HG03108 (cell line): ENCODE measurements at regions not wholly inside any gene's neighbourhood (a gene's known extent, or its start where the extent isn't known, plus 50 kb on each side); places are given as distances from the start of the nearest gene placed in this dataset.

Experiments
- ATAC-seq: cut with Tn5 transposase; IDR thresholded peaks from one replicate; pipeline ENCODE4 v1.9.1; 2021; ENCODE audit warnings: moderate library complexity; ENCODE audit not compliant: unreplicated experiment

DNA sequence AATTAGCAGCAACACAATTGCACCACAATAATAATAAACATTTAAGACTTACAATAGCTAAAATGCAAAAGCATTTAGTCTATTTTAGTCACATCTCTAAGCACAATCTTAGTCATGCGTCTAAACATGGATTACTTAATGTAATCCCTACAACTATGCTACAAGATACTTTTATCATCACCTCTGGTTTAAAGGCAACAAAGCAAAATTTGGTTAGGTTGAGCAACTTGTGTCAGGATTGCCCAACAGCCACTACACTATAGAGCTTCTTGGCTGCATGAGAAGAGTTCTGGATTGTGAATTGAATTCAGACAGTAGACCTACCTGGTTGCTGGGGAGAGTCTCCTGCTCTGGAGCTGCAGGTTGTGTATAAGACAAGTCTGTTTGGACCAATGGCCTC is 146.5 kb upstream of the PUDP start:
- no peak for ATAC-seq

DNA sequence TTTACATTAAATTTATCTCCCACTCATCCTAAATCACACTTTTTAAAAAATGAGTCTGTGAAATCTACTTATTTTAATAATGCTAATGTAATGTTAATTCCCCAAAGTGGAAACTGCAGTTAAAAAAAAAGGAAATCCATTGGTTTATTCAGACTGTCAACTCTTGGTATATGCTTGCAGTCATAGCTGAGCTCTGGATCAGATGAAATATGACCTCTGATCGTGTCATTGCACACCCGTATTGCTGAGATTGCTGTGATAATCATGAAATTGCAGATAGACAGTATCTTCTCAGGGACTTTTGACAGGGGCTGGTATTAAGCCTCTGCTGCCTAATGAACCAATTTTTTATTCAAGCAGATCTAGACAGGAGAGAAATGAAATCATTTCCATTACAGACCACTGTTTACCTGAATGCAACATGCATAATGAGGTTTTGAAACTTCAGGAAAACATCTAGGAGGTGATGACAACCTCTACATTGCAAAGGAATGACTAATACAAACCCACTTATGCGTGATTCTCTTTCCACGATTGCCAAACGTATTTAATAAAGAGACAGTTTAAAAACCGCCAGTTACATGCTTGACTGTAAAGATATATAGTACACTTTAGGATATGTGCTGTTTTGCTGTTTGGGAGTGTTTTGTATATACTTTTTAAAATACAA is 138.3 kb upstream of the PUDP start:
- ATAC-seq = no peak

DNA sequence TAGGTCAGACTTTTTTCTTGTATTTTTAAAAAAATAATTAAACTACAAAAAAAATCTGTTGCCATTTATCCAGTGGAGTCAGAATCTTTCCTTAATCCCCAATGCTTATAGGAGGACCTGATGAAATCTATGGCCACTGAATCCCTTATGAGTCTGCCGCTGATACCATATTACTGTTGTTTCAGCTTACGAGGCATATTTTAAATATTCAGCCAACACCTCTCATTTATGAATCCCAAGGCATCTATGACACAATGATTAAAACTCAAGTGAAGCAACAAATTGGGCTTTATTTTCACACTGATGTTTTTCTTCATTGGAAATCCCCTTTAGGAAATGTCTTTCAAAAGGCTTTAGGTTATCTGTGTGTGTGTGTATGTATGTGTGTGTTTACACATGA is 137.8 kb upstream of the PUDP start:
- no peak for ATAC-seq

DNA sequence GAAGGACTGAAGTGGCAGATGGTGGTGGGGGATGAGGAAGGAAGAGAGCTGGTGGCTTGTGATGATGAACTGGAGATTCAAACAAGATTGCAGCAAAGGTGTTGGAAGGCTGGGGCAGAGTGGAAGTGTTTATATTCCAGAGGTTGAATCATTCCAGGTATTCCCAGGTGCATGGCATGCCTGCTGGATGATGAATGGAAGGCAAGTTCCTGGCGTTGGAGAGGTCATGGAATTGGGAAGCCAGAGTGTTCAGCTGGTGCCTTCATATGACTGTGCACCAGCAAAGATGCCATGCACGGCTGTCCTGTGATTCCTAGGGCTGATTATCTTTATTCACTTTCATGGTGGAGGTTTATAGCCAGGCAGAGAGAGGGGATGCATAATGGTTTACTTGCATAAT is 135.8 kb upstream of the PUDP start:
- ATAC-seq = no peak

DNA sequence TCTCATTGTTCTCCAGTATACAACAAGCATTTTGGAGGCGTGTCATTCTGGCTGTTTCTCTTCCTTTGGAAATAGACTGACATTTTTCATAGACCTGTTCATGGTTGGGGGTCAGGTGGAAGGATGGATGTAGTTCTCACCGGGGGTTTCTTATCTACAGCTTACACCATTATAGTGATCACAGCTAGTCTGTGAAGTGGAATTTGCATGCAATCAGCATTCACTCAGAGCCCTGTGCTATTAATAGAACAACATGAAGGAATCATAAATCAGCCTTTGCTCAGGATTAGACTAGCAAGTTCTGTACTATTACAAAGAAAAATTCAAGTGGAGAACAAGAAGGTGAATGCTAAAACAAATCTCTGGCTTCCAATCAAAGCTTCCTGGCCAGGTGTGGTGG is 132.6 kb upstream of the PUDP start:
- ATAC-seq = no peak

DNA sequence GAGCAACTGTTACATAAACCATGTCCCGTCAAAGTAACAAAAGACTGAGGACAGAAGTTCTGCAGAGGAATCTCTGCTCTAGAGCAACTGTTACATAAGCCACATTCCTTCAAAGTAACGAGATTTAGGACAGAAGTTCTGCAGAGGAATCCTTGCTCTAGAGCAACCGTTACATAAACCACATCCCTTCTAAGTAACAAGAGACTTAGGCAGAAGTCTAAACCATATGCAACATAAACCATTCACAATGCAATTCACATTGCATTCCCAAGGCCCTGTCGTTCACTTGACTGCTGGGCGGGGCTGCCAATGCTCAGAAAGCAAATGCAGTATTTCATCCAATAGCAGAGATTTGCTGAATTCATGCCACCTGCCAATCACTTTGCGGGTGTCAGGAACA is 124.4 kb upstream of the PUDP start:
- ATAC-seq = no peak

DNA sequence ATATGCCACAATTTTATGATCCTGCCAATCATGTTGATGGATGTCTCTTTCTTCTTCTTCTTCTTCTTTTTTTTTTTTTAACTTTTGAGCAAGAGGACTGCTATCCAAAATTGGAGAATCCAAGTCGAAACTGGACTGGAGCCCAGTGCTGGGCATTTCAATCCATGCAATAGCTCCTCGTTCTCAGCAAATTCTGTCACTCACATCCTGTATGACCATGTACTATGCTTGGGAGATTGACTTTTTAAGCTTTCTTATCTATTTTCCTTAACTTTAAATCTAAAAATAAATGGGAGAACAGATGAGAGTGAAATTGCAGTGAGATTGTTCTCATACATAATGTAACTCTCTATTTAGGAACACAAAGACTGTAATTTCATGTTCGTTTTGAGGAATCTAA is 123.0 kb upstream of the PUDP start:
- ATAC-seq = no peak

DNA sequence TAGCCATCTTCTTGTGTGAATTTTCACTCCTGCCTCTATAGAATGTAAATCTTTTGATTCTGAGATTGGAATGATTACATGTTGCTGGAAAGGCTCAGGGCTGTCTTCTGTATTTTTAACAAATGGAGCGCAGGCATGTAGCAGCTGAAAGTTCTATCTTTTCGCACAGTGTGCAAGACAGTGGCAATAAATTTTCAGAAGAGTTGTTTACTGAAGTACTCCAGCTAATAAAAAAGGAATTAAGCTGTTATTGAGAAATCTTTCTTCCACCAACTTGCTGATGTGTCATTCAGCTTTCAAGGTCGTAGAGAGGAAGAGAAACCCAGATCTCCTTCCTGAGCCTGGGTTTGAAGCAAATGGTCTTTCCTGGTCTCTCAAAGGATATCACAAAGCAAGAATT is 122.0 kb upstream of the PUDP start:
- ATAC-seq = no peak

DNA sequence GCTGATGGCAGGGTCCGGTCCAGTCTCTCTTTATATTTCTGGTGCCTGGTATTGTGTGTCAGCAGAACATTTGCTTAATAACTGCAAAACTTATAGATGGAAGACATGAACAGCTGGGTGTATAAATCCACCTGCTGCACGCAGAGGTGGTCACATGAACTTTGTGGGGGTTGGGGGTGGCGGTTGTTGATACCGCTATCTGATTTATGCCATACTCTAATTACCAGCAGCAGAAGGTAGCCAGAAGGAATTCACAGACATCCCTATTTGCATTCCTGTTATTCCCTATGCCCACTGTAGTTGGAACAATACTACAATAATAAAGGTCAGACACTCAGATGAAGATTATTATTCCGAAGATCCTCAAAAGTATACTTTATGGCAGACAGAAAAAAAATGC is 121.6 kb upstream of the PUDP start:
- no peak for ATAC-seq

DNA sequence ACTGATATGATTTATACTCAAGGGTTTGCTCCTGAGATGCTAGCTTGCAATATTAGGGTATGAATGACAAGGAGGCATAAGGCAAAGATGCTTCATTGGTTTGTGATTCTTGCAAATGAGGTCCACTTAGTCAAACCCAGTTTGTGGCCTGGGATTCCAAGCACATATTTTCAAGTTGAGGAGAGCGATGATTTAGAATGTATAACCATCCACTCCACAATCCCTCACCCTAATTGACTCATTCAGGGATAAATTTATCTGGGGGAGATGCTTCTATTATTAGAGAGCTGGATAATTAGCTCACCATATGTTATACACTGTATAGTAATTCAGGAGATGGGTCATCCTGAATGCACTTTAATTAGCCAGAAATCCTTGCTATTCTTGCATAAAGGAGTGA is 118.3 kb upstream of the PUDP start:
- ATAC-seq = no peak

DNA sequence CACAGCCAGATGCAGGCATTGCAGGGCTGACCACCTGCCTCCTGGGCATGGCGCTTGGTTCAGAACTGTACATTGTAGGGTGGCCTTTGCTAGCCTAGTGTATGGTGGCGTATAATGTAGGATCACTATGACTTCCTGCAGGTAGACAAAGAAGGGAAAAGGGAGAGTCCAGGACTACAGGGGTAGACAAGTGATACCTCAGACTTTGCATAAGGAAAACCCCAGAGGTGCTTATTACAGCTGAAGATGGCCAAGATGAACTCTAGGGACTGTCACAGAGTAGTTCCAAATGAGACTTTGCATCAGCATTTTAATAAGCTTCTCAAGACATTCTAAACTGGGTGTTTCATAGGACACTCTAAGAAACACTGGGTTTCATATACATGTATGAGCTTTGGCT is 116.4 kb upstream of the PUDP start:
- ATAC-seq = peak; percentile 42

DNA sequence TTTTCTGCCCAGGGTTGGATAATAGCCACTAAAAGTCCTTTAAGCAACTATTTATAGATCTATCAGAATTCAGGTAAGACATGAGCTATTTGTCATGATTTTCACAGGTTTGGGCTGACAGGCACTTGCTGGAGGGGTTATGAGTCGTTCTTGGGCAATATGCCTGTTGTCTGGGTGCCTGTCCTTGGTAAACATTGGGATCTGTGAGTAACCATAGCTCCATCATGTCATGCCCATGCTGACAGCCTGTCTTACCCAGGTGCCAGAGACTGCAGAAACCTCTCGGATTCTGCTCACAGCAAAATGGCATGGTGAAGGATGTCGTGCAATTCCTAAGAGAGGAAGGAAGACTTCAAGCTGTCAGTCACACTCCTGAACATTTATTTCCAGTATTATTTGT is 116.0 kb upstream of the PUDP start:
- no peak for ATAC-seq

DNA sequence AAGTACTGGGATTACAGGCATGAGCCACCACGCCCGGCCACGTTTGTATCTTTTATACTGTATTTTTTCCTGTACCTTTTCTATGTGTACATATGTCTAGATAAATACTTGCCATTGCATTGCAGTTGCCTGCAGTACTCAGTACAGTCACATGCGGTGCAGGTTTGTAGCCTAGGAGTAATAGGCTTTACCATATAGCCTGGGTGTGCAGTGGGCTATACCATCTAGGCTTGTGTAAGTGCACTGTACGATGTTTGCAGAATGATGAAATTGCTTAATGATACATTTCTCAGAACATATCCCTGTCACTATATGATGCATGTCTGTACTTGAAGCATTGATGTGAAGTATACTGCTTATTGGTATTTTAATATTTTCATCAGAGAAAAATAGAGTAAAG is 115.4 kb upstream of the PUDP start:
- ATAC-seq = no peak

DNA sequence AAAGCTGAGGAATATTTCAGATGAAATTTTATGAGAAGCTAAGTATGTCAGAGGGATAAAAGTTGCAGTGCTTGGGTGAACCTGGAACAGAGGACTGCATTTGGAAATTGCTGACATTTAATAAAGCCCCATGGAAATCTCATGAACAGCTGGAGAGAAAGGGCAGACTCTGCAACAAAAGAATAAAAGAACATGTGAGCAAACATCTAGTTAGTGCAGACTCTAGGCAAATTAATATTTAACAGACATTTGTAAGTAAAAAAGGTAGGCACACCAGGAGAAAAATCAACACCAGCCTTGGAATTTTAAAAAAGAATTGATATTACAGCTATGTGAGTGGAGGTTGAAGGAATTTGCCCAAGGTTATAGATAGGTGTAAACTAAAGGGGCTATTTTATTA is 114.6 kb upstream of the PUDP start:
- ATAC-seq = no peak

DNA sequence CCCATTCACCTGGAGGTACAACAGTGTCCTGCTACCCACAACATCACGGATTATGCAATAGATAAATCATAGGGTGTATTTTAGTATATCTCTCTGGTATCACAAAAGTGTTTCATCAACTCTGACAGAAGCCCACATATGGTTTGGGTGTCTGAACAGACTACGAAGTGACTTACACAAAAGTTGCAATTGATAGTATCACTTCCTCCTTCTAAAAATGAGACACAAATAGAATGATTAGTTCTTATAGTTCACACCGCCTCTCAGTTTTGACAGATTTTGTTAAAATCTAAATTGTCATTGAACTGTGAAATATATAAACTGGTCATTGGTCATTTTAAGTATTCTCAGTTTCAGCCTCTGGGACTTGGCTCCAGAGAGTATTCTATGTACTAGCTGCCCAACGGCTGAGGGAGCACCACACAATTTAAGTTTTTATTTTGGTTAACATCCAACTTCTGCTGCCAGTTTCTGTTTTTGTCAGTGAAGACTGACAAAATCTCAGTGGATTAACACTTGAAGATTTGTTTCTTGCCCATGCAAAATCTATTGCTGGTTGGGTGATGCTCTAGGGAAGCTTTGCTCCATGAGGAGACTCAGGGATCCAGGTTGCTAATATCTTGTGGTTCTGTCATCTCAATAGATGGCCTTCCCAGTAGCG is 113.8 kb upstream of the PUDP start:
- peak; percentile 88 for ATAC-seq

DNA sequence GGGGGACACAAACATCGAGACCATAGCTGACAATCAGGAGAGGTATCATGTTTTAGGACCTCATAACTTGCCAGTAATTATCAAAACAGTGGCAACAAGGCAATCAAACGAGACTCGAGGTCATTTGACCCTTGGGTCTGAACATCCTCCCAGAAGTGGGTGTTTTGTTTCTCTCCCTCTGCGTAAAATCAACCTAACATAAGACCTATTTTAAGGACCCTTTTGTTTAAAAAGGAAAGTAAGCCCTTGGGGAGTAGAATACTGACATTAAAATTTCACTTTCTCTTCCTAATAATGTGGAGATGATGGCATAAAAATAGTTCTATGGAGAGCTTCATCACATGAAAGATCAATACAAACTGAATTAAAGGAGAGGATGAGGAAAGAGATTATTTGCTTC is 106.2 kb upstream of the PUDP start:
- ATAC-seq = no peak

DNA sequence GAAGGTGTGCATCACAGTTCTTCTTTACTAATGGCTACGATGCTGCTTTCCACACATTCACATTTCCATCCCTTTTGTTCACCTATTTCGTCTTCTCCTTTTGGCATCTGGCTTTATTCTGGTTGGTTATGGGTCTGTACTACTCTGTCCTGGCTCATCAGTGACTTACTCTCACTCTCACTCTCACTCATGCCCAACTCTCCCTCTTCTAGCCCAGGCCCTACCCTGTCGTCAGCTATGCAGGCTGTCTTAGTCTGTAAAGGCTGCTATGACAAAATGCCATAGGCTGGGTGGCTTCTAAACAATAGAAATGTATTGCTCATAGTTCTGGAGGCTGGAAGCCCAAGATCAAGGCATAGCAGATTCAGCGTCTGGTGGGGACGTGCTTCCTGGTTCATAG is 105.6 kb upstream of the PUDP start:
- ATAC-seq = no peak

DNA sequence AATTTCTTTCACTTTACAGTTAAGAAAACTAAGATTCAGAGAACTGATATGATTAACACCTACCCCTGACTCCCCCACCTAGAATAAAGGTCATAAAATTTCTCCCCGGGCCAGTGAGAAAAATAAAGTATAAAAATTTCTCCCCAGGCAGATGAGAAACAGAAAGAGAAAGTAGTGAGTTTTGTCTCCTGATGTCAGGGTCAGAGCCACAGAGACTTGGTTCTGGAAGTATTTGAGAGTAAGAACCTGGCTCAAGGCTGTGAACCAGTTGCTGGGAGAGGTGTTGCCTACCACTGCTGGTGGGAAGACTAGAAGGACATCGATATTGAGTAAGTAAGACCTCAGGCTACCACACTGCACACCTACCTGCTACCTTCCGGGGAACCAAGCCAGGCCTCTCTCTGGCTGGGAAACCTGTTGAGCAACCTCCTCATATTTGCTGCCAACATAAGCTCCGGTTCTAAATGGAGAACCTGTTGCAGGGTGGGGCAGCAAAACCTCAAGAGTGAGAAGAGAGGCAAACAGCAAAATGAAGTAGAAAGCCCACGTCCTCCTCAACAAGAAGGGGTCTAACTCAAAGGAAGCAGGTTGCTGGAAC is 104.2 kb upstream of the PUDP start:
- no peak for ATAC-seq

DNA sequence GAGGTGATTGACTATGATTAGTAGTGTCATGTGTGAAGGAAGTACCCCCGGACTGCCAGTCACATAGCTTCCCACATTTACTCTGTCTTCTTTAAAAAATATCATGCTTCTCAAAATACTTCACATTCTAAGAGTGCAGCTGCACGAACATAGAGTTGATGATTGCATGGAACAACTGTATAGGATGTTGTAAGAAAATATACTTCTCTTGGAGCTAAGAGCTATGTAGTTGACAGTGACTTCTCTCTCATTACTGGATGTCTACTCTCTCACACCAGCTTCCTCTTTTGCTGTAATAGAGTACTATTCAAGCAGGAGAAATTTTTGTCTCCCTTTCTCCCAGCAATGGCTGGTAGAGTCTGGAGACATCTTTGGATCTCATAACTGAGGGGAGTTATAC is 99.4 kb upstream of the PUDP start:
- ATAC-seq = no peak

DNA sequence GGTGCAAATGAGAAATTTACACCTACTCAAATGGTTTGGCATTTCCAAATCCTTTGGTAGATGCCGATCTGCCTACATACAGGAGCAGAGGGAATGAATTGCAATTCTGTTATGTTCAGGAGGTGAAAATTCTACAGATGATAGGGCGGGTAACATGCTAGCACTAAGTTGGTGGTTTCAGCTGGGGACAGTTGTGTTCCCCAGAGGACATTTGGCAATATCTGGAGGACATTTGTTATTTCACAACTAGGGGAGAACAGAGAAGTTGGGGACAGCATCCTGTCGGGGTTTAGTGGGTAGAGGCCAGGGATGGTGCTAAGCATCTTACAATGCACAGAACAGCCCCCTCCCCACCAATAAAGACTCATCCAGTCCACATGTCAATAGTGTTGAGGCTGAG is 96.5 kb upstream of the PUDP start:
- no peak for ATAC-seq

DNA sequence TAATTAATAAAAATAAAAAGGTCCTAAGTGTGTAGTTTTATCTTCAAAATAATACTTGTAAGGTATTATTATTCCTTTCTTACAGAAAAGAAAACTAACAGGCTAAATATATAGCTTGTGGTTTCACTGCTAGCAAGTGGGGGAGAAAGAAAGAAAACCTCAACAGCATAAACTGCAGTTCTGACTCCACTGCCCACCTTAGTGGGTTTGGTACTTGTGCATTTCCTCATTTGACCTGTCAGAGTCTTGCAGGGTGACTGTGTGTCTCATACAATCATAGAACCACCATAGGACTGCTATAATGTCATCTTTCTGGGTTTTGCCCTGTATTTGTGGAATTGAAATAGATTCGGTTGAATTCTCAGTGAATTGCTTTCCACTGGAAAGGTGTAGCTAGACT is 94.7 kb upstream of the PUDP start:
- peak; percentile 95 for ATAC-seq

DNA sequence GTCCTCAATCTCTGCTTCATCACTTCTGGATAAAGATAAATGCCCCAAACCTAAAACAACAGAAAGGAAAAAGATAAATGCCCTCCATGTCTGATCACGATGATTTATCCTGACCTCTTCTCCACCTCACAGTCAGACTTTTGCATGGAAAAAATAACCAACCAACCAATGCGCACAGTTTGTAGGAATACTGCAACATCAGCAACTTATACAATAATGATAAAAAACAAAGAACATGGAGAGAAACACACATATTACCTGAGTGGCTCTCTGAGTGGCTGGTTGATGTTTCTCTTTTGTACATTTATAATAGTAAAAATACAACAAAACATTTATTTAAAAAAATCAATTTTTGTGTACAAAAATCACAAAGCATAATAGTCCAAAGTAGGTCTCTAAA is 93.0 kb upstream of the PUDP start:
- no peak for ATAC-seq

DNA sequence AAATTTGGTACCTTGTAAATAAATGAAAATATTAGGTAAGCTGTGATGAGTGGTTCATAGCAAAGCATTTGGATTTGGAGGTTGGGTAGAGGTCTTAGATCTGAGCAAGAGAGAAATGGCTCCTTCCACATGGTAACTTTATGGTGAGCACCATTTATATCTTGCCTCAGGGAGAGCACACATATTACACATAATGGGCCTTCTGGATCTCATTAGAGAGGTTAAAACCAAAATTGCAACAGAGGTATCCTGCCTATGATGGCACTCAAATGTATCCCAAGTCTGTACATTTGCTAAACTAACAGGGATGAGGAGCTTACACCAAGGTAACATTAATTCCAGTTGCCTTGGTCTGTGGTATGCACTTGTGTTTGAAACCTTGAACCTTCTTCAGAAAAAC is 87.1 kb upstream of the PUDP start:
- ATAC-seq = no peak
